ENCODE measurements at regions not wholly inside any gene's neighbourhood (a gene's known extent, or its start where the extent isn't known, plus 50 kb on each side); places are given as distances from the start of the nearest gene placed in this dataset.

DNA sequence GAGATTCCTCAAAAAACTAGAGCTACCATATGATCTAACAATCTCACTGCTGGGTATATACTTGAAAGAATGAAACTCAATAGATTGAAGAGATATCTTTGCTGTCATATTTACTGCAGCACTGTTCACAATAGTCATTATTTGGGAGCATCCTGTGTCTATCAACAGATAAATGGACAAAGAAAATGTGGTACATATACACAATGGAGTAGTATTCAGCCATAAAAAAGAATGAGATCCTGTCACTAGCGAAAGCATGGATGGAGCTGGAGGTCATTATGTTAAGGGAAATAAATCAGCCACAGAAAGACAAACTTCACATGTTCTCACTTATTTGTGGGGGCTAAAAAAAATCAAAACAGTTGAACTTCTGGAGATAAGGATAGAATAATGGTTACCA lies 505.7 kb upstream of the ARRDC3 start:
- TF ChIP-seq, protein P1, sequence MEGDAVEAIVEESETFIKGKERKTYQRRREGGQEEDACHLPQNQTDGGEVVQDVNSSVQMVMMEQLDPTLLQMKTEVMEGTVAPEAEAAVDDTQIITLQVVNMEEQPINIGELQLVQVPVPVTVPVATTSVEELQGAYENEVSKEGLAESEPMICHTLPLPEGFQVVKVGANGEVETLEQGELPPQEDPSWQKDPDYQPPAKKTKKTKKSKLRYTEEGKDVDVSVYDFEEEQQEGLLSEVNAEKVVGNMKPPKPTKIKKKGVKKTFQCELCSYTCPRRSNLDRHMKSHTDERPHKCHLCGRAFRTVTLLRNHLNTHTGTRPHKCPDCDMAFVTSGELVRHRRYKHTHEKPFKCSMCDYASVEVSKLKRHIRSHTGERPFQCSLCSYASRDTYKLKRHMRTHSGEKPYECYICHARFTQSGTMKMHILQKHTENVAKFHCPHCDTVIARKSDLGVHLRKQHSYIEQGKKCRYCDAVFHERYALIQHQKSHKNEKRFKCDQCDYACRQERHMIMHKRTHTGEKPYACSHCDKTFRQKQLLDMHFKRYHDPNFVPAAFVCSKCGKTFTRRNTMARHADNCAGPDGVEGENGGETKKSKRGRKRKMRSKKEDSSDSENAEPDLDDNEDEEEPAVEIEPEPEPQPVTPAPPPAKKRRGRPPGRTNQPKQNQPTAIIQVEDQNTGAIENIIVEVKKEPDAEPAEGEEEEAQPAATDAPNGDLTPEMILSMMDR (IDR thresholded peaks at IDR 0.05), result no peak
- intact Hi-C loops (cut with DNase I, micrococcal nuclease), result no loop called here
- DNase-seq (no peak), ATAC-seq (no peak)
- H3K36me3 ChIP-seq (ENCODE audit: low read depth), result no peaks in the 10 kb centered on the region
- no peak overlapping the region for H3K4me3 ChIP-seq
- no peaks in the 10 kb centered on the region for H3K9me3 ChIP-seq
- no peaks in the 10 kb centered on the region for H3K4me1 ChIP-seq (ENCODE audit: low read depth)

DNA sequence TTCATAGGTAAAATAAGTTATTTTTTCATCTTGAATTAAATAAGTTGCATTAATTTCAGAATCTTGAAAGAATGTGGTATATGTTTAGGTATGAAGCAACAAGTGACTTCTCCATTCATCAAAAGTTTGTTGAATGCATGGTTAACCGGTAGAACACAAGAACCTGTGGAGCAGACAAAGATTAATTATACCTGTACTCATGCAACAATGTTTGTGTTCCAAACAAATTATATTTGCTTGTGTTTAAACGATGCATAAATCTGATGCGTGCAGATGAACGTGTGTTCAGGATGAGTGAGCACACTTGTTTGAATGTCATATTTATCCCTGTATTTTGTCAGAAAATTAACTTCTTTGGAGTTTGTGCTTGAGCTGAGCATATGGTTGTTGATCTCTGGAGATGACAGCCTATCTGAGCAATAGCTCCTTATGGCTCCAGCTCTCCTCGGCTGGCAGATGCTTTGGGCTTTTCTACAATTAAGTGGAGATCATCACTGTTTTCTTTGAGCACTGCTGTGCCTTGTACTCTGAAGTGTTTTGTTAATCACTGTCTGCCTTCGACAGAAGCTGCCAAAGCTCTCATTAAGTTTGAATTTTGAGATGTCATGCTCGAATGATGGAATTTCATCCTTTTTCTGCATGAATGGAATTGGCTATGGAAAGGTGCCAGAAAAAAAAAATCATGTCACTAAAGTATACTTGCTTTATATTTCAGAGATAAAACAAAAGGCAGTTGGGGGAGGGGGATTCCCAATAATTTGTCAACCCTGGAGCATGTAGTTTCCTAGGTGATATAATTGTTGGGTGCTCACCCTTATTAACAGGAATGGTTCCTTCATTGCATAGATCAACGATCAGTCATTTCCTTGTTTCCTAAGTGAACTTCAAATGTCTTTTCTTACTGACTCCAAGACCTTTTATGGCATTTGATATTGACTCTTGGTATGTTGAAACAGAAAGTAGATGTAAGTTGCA lies 502.5 kb upstream of the ARRDC3 start:
- DNase-seq (no peak), ATAC-seq (peak; percentile 25)
- Histone ChIP-seq H3K36me3 (ENCODE audit: low read depth) (no peaks in the 10 kb centered on the region), H3K4me3 (no peak overlapping the region), H3K4me1 (ENCODE audit: low read depth) (no peaks in the 10 kb centered on the region), H3K9me3 (no peaks in the 10 kb centered on the region)
- TF ChIP-seq, protein P1 (IDR thresholded peaks at IDR 0.05), result no peak
- intact Hi-C loops (cut with DNase I, micrococcal nuclease), result no loop called here

DNA sequence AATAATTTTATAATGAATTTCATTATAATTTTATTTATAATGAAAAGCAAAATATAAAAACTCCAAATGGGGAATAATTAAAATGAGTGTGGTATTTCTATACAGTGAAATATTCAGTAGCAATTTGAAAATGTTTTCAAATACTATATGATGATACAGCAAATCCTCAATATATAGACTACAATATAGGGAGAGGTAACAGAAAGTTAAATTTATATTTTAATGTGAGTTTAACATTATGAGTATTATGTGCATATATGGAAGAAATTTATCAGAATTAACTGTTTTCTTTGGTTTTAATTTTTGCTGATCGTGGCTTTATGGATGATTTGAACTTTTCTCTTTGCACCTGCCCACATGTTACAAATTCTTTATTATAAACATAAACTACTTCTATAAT lies 500.9 kb upstream of the ARRDC3 start:
- TF ChIP-seq, protein P1 (IDR thresholded peaks at IDR 0.05), result no peak
- Histone ChIP-seq H3K9me3 (no peaks in the 10 kb centered on the region), H3K36me3 (ENCODE audit: low read depth) (no peaks in the 10 kb centered on the region), H3K4me3 (no peak overlapping the region), H3K4me1 (ENCODE audit: low read depth) (no peaks in the 10 kb centered on the region)
- ATAC-seq, result no peak
- intact Hi-C loops (cut with DNase I, micrococcal nuclease), result no loop called here
- no peak for DNase-seq

DNA sequence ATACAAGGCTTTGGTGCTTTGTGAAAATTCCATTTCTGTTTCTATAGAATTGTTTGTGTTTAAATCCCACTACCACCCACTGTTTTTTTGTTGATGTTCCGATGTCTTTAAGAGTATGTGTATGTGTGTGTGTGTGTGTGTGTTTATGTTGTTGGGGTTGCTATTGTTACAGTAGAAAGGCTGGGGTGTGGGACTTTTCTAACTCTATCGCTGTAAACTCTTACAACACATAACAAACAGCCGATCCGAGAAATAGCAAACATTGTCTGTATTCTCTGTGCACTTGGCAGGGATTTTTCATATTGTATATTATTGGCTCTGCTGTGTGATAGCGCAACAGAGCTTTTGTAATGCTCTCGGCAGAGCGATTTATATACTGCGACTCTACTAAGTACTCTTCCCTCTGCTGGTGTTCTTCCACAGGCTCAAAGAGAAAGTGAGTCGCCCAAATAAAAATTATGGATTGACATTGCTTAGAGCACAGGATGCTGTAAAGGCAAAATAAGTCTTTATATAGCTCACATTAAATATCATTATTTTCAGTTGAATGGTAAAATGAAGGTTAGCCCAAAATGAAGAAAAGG lies 492.2 kb upstream of the ARRDC3 start:
- TF ChIP-seq, protein P1 (IDR thresholded peaks at IDR 0.05), result no peak
- ATAC-seq, result no peak
- H3K9me3 ChIP-seq, result no peaks in the 10 kb centered on the region
- H3K4me1 ChIP-seq (ENCODE audit: low read depth), result no peaks in the 10 kb centered on the region
- no peak overlapping the region for H3K4me3 ChIP-seq
- DNase-seq, result no peak
- intact Hi-C loops (cut with DNase I, micrococcal nuclease), result no loop called here
- H3K36me3 ChIP-seq (ENCODE audit: low read depth), result no peaks in the 10 kb centered on the region

DNA sequence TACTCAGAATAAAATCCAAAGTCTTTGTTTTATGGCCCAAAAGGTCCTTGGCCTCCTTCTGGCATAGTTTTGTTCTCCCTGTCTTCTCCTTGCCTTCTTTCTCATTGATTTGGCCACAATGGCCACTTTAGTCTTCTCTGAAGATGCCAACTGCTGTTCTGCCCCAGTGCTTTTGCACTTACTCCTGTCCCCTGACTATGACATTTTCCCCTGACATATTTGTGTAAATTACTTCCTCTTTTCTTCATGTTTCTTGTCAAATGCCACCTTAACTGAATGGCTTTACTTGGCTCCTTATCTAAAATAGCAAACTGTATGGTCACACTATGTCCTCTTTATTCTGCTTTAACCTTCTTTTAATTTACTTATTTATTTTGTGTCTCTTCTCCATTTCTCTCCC lies 484.7 kb upstream of the ARRDC3 start:
- Histone ChIP-seq H3K4me3 (no peak overlapping the region), H3K4me1 (ENCODE audit: low read depth) (no peaks in the 10 kb centered on the region), H3K36me3 (ENCODE audit: low read depth) (no peaks in the 10 kb centered on the region), H3K9me3 (no peaks in the 10 kb centered on the region)
- intact Hi-C loops (cut with DNase I, micrococcal nuclease), result no loop called here
- ATAC-seq (no peak), DNase-seq (no peak)
- TF ChIP-seq, protein P1 (IDR thresholded peaks at IDR 0.05), result no peak

Data from mucosa of descending colon (tissue), 3 donors.